H1 (cell line): ENCODE measurements at regions not wholly inside any gene's neighbourhood (a gene's known extent, or its start where the extent isn't known, plus 50 kb on each side); places are given as distances from the start of the nearest gene placed in this dataset.

ENCODE experiments used
- CEBPB ChIP-seq: IDR thresholded peaks from 2 replicates; pipeline ENCODE4 v1.6.1; 2012; ENCODE audit warnings: low read depth, low read length
- NRF1 ChIP-seq: IDR thresholded peaks from 2 replicates; pipeline ENCODE4 v1.6.1; 2011; ENCODE audit warnings: mild to moderate bottlenecking, low read depth, low read length, improper control_type of control experiment
- TF ChIP-seq, protein P1 (sequence below): IDR thresholded peaks from 2 replicates; pipeline ENCODE4 v1.6.1; 2012; ENCODE audit warnings: inconsistent platforms

DNA sequence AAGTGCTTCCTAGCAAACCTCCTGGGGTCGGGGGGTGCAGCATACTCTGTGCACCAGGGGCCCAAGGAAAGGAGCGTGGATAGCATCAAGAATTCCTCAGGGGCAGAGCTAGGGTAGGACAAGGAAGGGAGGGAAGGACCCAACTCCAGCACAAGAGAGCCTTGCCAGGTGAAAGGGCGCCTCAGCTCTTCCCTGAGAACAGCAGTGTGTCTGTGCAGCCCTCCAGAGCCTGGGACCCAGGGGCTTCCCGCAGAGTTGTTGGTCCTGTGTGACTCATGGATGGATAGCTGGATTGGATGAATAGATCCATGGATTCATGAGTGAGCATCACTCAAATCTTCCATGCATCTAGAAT lies 175.4 kb downstream of the SMAD2 start (continued):
- TF ChIP-seq, protein P1, sequence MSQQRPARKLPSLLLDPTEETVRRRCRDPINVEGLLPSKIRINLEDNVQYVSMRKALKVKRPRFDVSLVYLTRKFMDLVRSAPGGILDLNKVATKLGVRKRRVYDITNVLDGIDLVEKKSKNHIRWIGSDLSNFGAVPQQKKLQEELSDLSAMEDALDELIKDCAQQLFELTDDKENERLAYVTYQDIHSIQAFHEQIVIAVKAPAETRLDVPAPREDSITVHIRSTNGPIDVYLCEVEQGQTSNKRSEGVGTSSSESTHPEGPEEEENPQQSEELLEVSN = no peak
- TF ChIP-seq CEBPB (no peak), NRF1 (no peak)
